ENCODE measurements at regions not wholly inside any gene's neighbourhood (a gene's known extent, or its start where the extent isn't known, plus 50 kb on each side); places are given as distances from the start of the nearest gene placed in this dataset.
"Not testable (repeated sequence)": the region's sequence is repeated elsewhere in the genome, so short reads cannot be mapped to it uniquely, and the experiment has no call there.

- TF ChIP-seq, protein P1, sequence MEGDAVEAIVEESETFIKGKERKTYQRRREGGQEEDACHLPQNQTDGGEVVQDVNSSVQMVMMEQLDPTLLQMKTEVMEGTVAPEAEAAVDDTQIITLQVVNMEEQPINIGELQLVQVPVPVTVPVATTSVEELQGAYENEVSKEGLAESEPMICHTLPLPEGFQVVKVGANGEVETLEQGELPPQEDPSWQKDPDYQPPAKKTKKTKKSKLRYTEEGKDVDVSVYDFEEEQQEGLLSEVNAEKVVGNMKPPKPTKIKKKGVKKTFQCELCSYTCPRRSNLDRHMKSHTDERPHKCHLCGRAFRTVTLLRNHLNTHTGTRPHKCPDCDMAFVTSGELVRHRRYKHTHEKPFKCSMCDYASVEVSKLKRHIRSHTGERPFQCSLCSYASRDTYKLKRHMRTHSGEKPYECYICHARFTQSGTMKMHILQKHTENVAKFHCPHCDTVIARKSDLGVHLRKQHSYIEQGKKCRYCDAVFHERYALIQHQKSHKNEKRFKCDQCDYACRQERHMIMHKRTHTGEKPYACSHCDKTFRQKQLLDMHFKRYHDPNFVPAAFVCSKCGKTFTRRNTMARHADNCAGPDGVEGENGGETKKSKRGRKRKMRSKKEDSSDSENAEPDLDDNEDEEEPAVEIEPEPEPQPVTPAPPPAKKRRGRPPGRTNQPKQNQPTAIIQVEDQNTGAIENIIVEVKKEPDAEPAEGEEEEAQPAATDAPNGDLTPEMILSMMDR (IDR thresholded peaks at IDR 0.05; ENCODE audit: partially characterized antibody, unreplicated experiment): no peak
- H3K4me1 Mint-ChIP-seq (ENCODE audit: low read depth, unreplicated experiment): peaks cover 6% of the 10 kb centered on the region
- peaks cover 2% of the 10 kb centered on the region for H3K27me3 Mint-ChIP-seq (ENCODE audit: unreplicated experiment)
- H3K27ac Mint-ChIP-seq (ENCODE audit: unreplicated experiment): no peak overlapping the region
- DNase-seq: no peak
- no peak overlapping the region for H3K4me3 Mint-ChIP-seq (ENCODE audit: unreplicated experiment)
- no peaks in the 10 kb centered on the region for H3K36me3 Mint-ChIP-seq (ENCODE audit: unreplicated experiment)
- H3K9me3 Mint-ChIP-seq (ENCODE audit: unreplicated experiment): no peaks in the 10 kb centered on the region
Measured at GRCh38 chr1:101408212-101409042, 171.6 kb downstream of the S1PR1 start.

DNA sequence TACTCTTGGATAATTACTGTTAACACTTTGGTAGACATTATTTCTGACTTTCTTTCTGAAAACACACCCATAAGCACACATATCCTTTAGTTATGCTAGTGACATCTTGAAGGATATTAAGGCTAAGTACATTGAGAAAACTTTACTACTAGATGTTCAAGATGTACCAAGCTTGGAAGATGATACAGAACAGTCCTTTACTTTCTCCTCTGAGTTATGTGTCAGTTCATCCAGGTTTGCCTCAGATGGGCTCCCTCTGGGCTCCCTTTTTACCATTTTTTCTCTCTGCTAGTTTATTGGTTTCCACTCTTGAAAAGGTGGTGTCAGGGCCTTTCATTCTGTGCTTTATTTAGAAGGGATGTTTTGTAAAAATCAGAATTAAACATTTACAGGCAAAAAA lies 172.3 kb downstream of the S1PR1 start:
- Mint-ChIP-seq H3K4me1 (ENCODE audit: low read depth, unreplicated experiment) (peaks cover 6% of the 10 kb centered on the region), H3K27ac (ENCODE audit: unreplicated experiment) (no peak overlapping the region), H3K27me3 (ENCODE audit: unreplicated experiment) (peaks cover 2% of the 10 kb centered on the region), H3K9me3 (ENCODE audit: unreplicated experiment) (no peaks in the 10 kb centered on the region), H3K36me3 (ENCODE audit: unreplicated experiment) (no peaks in the 10 kb centered on the region), H3K4me3 (ENCODE audit: unreplicated experiment) (no peak overlapping the region)
- TF ChIP-seq, protein P1 (IDR thresholded peaks at IDR 0.05; ENCODE audit: partially characterized antibody, unreplicated experiment): no peak
- DNase-seq: no peak

DNA sequence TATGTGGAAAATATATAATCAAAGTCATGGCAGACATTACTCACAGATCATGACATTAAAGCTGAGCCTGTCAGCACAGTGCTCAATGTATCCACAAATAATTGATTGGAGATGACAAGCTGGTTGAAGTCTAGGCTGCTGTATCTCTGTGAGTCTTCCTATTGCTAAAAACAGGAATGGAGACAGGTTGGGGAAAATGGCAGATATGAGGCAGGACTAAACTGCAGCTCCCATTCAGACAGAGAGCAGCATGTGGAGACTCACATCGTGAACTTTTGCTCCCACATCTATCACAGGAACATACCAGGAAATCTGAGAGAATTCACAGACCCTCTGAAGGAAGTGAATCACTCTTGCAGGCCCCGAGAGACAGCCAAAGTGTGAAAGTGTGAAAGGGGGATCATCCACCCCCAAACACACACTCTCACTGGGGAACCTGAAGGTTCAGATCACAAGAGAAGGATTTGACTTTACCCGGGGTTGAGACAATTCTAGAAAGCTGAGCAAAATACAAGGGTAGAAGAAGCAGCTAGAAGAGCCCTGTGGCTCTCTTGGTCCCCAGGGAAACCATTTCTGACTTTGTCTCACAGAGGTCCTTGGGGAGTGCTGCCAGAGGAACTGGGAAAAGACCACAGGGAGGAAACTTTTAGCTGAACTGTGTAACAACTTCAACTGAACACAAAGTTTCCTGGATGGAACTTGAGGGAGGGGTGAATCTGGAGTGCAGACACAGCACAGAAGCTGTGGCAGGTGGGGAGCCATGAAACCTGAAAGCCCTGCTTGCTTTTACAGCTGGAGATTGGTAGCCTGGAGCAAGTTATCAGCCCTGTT lies 173.4 kb downstream of the S1PR1 start:
- DNase-seq: no peak
- no peak overlapping the region for H3K27ac Mint-ChIP-seq (ENCODE audit: unreplicated experiment)
- no peaks in the 10 kb centered on the region for H3K36me3 Mint-ChIP-seq (ENCODE audit: unreplicated experiment)
- TF ChIP-seq, protein P1 (IDR thresholded peaks at IDR 0.05; ENCODE audit: partially characterized antibody, unreplicated experiment): no peak
- no peak overlapping the region for H3K4me3 Mint-ChIP-seq (ENCODE audit: unreplicated experiment)
- H3K4me1 Mint-ChIP-seq (ENCODE audit: low read depth, unreplicated experiment): peaks cover 6% of the 10 kb centered on the region
- H3K9me3 Mint-ChIP-seq (ENCODE audit: unreplicated experiment): no peaks in the 10 kb centered on the region
- peaks cover 2% of the 10 kb centered on the region for H3K27me3 Mint-ChIP-seq (ENCODE audit: unreplicated experiment)

- no peak overlapping the region for H3K27ac Mint-ChIP-seq (ENCODE audit: unreplicated experiment)
- H3K27me3 Mint-ChIP-seq (ENCODE audit: unreplicated experiment): no peaks in the 10 kb centered on the region
- DNase-seq: no peak
- H3K36me3 Mint-ChIP-seq (ENCODE audit: unreplicated experiment): peaks cover 4% of the 10 kb centered on the region
- TF ChIP-seq, protein P1 (IDR thresholded peaks at IDR 0.05; ENCODE audit: partially characterized antibody, unreplicated experiment): no peak
- no peak overlapping the region for H3K4me3 Mint-ChIP-seq (ENCODE audit: unreplicated experiment)
- no peaks in the 10 kb centered on the region for H3K4me1 Mint-ChIP-seq (ENCODE audit: low read depth, unreplicated experiment)
- no peaks in the 10 kb centered on the region for H3K9me3 Mint-ChIP-seq (ENCODE audit: unreplicated experiment)
Measured at GRCh38 chr1:101420406-101420805, 183.6 kb downstream of the S1PR1 start.

- H3K4me3 Mint-ChIP-seq (ENCODE audit: unreplicated experiment); H3K9me3 Mint-ChIP-seq (ENCODE audit: unreplicated experiment); H3K27ac Mint-ChIP-seq (ENCODE audit: unreplicated experiment); DNase-seq; H3K36me3 Mint-ChIP-seq (ENCODE audit: unreplicated experiment); H3K27me3 Mint-ChIP-seq (ENCODE audit: unreplicated experiment); H3K4me1 Mint-ChIP-seq (ENCODE audit: low read depth, unreplicated experiment): not testable (repeated sequence)
Measured at GRCh38 chr1:101428083-101428482, 191.3 kb downstream of the S1PR1 start.

Data from glutamatergic neuron (in vitro differentiated cells).